ENCODE measurements at regions not wholly inside any gene's neighbourhood (a gene's known extent, or its start where the extent isn't known, plus 50 kb on each side); places are given as distances from the start of the nearest gene placed in this dataset.

- Histone ChIP-seq H3K4me1 (ENCODE audit: insufficient read depth, low read length) (no peaks in the 10 kb centered on the region), H3K79me2 (ENCODE audit: insufficient read depth, low read length) (no peaks in the 10 kb centered on the region), H2AFZ (ENCODE audit: low read length) (no peak overlapping the region), H3K27ac (ENCODE audit: extremely low read length, insufficient read depth, low read length) (no peak overlapping the region), H4K20me1 (ENCODE audit: insufficient read depth, low read length) (no peaks in the 10 kb centered on the region), H3K4me2 (ENCODE audit: low read depth, low read length) (no peak overlapping the region), H3K4me3 (replicated peaks in 1 of 3; ENCODE audit: insufficient read depth in 1 of 3, low read depth in 2 of 3, low read length in 3 of 3) (no peak overlapping the region), H3K9me3 (ENCODE audit: low read length) (0 out of 2 replicates have a peak, but pooled peaks cover 6% of the 10 kb centered on the region), H3K9ac (ENCODE audit: insufficient read depth, low read depth, low read length) (no peak overlapping the region), H3K27me3 (ENCODE audit: control insufficient read depth in 1 of 2, insufficient read depth in 2 of 2, low read length in 2 of 2) (no peaks in the 10 kb centered on the region), H3K36me3 (replicated peaks in 1 of 2; ENCODE audit: control insufficient read depth in 1 of 2, insufficient read depth in 2 of 2, low read length in 2 of 2) (no peaks in the 10 kb centered on the region)
- TF ChIP-seq ZBTB20 (CRISPR knock-in tag; IDR thresholded peaks at IDR 0.05; ENCODE audit: borderline replicate concordance, low read depth) (no peak), ZNF674 (CRISPR knock-in tag; IDR thresholded peaks at IDR 0.05; ENCODE audit: low read depth) (no peak), HMGXB3 (CRISPR knock-in tag; IDR thresholded peaks at IDR 0.05; ENCODE audit: borderline replicate concordance) (no peak), ZNF205 (CRISPR knock-in tag; IDR thresholded peaks at IDR 0.05) (no peak)
- TF ChIP-seq, protein P1, sequence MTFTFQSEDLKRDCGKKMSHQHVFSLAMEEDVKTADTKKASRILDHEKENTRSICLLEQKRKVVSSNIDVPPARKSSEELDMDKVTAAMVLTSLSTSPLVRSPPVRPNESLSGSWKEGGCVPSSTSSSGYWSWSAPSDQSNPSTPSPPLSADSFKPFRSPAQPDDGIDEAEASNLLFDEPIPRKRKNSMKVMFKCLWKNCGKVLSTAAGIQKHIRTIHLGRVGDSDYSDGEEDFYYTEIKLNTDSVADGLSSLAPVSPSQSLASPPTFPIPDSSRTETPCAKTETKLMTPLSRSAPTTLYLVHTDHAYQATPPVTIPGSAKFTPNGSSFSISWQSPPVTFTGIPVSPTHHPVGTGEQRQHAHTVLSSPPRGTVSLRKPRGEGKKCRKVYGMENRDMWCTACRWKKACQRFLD (CRISPR knock-in tag; IDR thresholded peaks at IDR 0.05; ENCODE audit: borderline replicate concordance): no peak
- FAIRE-seq (no peak), ATAC-seq (no peak), DNase-seq (ENCODE audit: low spot score) (no peak)
- ChIA-PET POLR2A (no interaction called here), CTCF (ENCODE audit: low intra/inter-chr PET ratio, low total read pairs) (no interaction called here)
- intact Hi-C loops (cut with micrococcal nuclease; ENCODE audit: unreplicated experiment) (no loop called here), in situ Hi-C loops (cut with HindIII; ENCODE audit: extremely low pct_ligation_motif_present, low pct_unique_long_range_greater_than_20kb) (no loop called here)
- BruUV-seq (replicated peaks): no TSS peak
Observed at GRCh38 chr6:102553214-102553613, 1159.7 kb downstream of the GRIK2 start.

Measured in HepG2 (cell line).